ENCODE measurements at regions not wholly inside any gene's neighbourhood (a gene's known extent, or its start where the extent isn't known, plus 50 kb on each side); places are given as distances from the start of the nearest gene placed in this dataset.

DNA sequence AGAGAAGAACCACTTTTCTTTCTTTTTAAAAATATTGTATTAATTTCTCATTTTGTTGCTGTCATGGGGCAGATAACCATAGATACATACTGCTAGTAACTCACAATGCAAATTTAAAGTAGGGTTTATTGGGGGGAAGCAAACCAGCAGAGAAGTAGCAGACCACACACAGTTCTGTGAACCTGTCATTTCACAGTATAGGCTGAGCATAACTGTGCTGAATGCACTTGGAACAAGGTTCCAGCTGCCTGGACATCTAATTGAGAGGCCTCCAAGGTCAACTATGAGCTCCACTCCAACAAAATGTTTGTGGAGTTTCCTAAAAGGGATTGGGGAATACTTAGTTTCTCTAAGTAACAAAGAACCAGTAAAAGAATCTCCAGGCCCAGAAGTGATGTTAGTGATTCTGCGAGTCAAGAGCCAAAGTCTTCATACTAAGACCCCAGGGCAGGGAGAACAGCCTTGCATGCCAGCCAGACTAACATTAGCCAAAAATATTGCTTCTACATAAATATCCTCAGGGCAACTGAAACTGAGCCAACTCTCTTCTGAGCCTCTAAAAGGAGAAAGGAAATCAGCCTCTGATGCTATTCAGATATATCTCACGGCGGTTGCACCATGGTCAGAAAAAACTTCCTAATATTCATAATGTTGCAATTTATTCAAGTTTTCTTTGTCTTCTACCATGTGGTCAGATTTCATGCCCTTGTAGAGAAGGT, 856.4 kb upstream of the ALCAM start:
- TF ChIP-seq CTCF (IDR thresholded peaks at IDR 0.05) (no peak), POLR2A (IDR thresholded peaks at IDR 0.05) (no peak)
